K562 (cell line): ENCODE measurements at regions not wholly inside any gene's neighbourhood (a gene's known extent, or its start where the extent isn't known, plus 50 kb on each side); places are given as distances from the start of the nearest gene placed in this dataset.

ENCODE experiments used
- ATAC-seq: fragments of 200-7000 bp; cut with Tn5 transposase; 3 replicates; pipeline ENCODE4 v1.9.1; 2020; ENCODE audit warnings: moderate library complexity
- BruUV-seq: library from RNA; stranded (reverse); fragments of 400-500 nt; replicated peaks from 2 replicates; lab custom pipeline; 2021; lab: Mats Ljungman, UMichigan
- CTCF ChIA-PET: fragments of 300-600 bp; formaldehyde crosslinking; extraction: SDS; loops from one replicate; lab custom pipeline; 2021; ENCODE audit warnings: low intra/inter-chr PET ratio; lab: Yijun Ruan, JAX
- POLR2A ChIA-PET: fragments of 300-600, 350-650 bp; sonication (Branson Sonifier 250); formaldehyde crosslinking; extraction: SDS; loops from one replicate; lab custom pipeline; 2021; ENCODE audit warnings: antibody characterized with exemption, inconsistent platforms; lab: Yijun Ruan, JAX
- DNase-seq, 4 experiments: peaks; one replicate each; pipeline versions ENCODE4 v3.0.0 to v3.0.0-alpha.2; 2011 to 2018; ENCODE audit warnings: low spot score in 3 of 4, mixed read lengths in 3 of 4; ENCODE audit errors: extremely low read depth in 1 of 4
- FAIRE-seq: peaks from 2 replicates; lab custom pipeline; 2011; peaks lifted over from hg19 to GRCh38; lab: Jason Lieb, UNC
- H2AFZ ChIP-seq: 2 replicates; pipeline ENCODE4 v1.6.0; 2011; ENCODE audit warnings: low read depth, low read length, control low read depth, inconsistent platforms
- H3K27ac ChIP-seq: fragments of 200-600 bp; 3 replicates; pipeline ENCODE4 v1.8.0; 2011; ENCODE audit warnings: low read depth, mild to moderate bottlenecking, control low read depth, inconsistent platforms, low read length, moderate library complexity, mixed read lengths; ENCODE audit errors: extremely low read depth
- H3K27me3 ChIP-seq, 2 experiments: fragments of 300-600 bp in 1 of 2; 2 replicates in 1 of 2; 3 replicates in 1 of 2; pipeline versions ENCODE4 v1.6.0 to v1.8.0; 2011; ENCODE audit warnings: inconsistent platforms in 2 of 2, low read length in 2 of 2, mild to moderate bottlenecking in 1 of 2, mixed read lengths in 1 of 2, moderate library complexity in 1 of 2; ENCODE audit not compliant: control insufficient read depth in 2 of 2, insufficient read depth in 2 of 2
- H3K36me3 ChIP-seq: fragments of 300-600 bp; 3 replicates; pipeline ENCODE4 v1.8.0; 2011; ENCODE audit warnings: mild to moderate bottlenecking, low read length, inconsistent platforms; ENCODE audit not compliant: control insufficient read depth, insufficient read depth
- H3K4me1 ChIP-seq, 2 experiments: fragments of 200-600 bp in 1 of 2; replicated peaks in 1 of 2; 2 replicates in 1 of 2; 3 replicates in 1 of 2; pipeline versions ENCODE4 v1.5.1 to v1.8.0; 2011; ENCODE audit warnings: inconsistent platforms in 2 of 2, low read length in 2 of 2, mild to moderate bottlenecking in 1 of 2, mixed read lengths in 1 of 2, moderate library complexity in 1 of 2; ENCODE audit not compliant: control insufficient read depth in 2 of 2, insufficient read depth in 2 of 2
- H3K4me2 ChIP-seq: 2 replicates; pipeline ENCODE4 v1.6.1; 2011; ENCODE audit warnings: low read length, control low read depth, inconsistent platforms, mixed read lengths; ENCODE audit not compliant: insufficient read depth
- H3K4me3 ChIP-seq: fragments of 200-600 bp; sonication (generic), shearing (Covaris generic); 2 replicates; pipeline ENCODE4 v1.5.1; 2016; ENCODE audit warnings: control low read depth, inconsistent platforms
- H3K79me2 ChIP-seq: fragments of 200-600 bp; 3 replicates; pipeline ENCODE4 v1.8.0; 2011; ENCODE audit warnings: low read length, inconsistent platforms; ENCODE audit not compliant: control insufficient read depth, insufficient read depth
- H3K9ac ChIP-seq, 2 experiments: 2 replicates each; pipeline versions ENCODE4 v1.6.0 to v1.6.1; 2011; ENCODE audit warnings: low read depth in 2 of 2, low read length in 2 of 2, control low read depth in 1 of 2, inconsistent platforms in 1 of 2, mild to moderate bottlenecking in 1 of 2, mixed read lengths in 1 of 2; ENCODE audit not compliant: insufficient read depth in 1 of 2
- H3K9me1 ChIP-seq: one replicate; pipeline ENCODE4 v1.6.0; 2011; ENCODE audit warnings: inconsistent platforms, mild to moderate bottlenecking, low read length, moderate library complexity; ENCODE audit not compliant: control insufficient read depth, insufficient read depth
- H3K9me3 ChIP-seq: replicated peaks from 2 replicates; pipeline ENCODE4 v1.5.1; 2011; ENCODE audit warnings: low read depth, low read length, inconsistent platforms; ENCODE audit not compliant: control insufficient read depth, insufficient read depth
- H4K20me1 ChIP-seq: replicated peaks from 2 replicates; pipeline ENCODE4 v1.6.1; 2011; ENCODE audit warnings: low read length, inconsistent platforms, mixed read lengths; ENCODE audit not compliant: control insufficient read depth, insufficient read depth
- FOS ChIP-seq: IDR thresholded peaks from 3 replicates; pipeline ENCODE4 v1.6.1; 2011; ENCODE audit not compliant: insufficient read length; ENCODE audit errors: extremely low read depth
- IFI16 ChIP-seq: fragments of 250-450 bp; sonication (Bioruptor Pico); IDR thresholded peaks from 2 replicates; pipeline ENCODE4 v2.1.2; 2022; ENCODE audit warnings: mild to moderate bottlenecking, inconsistent platforms
- ILK ChIP-seq: fragments of 450-650 bp; IDR thresholded peaks from 2 replicates; pipeline ENCODE4 v1.6.1; 2016; ENCODE audit warnings: missing genetic modification characterization, low read depth, mild to moderate bottlenecking, missing compliant biosample characterization, moderate library complexity, borderline replicate concordance
- KDM2B ChIP-seq: fragments of 250-450 bp; sonication (Bioruptor Pico); IDR thresholded peaks from 2 replicates; pipeline ENCODE4 v1.8.0; 2021; ENCODE audit warnings: mild to moderate bottlenecking, moderate library complexity
- KLF1 ChIP-seq: fragments of 450-650 bp; IDR thresholded peaks from 2 replicates; pipeline ENCODE4 v1.6.1; 2016; ENCODE audit warnings: missing genetic modification characterization, missing compliant biosample characterization
- MCM5 ChIP-seq: fragments of 450-650 bp; IDR thresholded peaks from 2 replicates; pipeline ENCODE4 v1.6.1; 2016; ENCODE audit warnings: low read depth
- ZNF695 ChIP-seq: fragments of 450-650 bp; formaldehyde crosslinking; IDR thresholded peaks from 2 replicates; pipeline ENCODE4 v1.4.0; 2020; ENCODE audit warnings: mild to moderate bottlenecking, moderate library complexity
- WGBS: fragments of 100-300 bp; shearing (Covaris generic); methylation state at CpG from one replicate; pipeline ENCODE4 v1.1.6; 2016; ENCODE audit warnings: low coverage, mixed read lengths; ENCODE audit not compliant: insufficient coverage; ENCODE audit errors: missing lambda C conversion rate; 5-methylcytosine and 5-hydroxymethylcytosine counted together
- in situ Hi-C: fragments of 300-500 bp; cut with MboI; formaldehyde crosslinking; loops from 4 replicates; pipeline ENCODE4 v1.15.0; 2018; ENCODE audit warnings: inconsistent platforms, mixed read lengths
- intact Hi-C: fragments of 100-400 bp; cut with micrococcal nuclease; formaldehyde crosslinking; loops from 2 replicates; pipeline ENCODE4 v1.14.2; 2022
- TF ChIP-seq, protein P1 (sequence below), 2 experiments: fragments of 450-650 bp in 1 of 2; IDR thresholded peaks; 2 replicates each; pipeline ENCODE4 v1.6.1; 2011 to 2017; ENCODE audit warnings: low read depth in 2 of 2, antibody characterized with exemption in 1 of 2, borderline replicate concordance in 1 of 2, low read length in 1 of 2, mild to moderate bottlenecking in 1 of 2, mixed read lengths in 1 of 2; ENCODE audit not compliant: control insufficient read depth in 1 of 2
- TF ChIP-seq, protein P2 (sequence below), 2 experiments: fragments of 450-650 bp; conservative IDR thresholded peaks; 2 replicates each; pipeline ENCODE4 v1.6.1; 2017; ENCODE audit warnings: mild to moderate bottlenecking in 2 of 2, moderate library complexity in 2 of 2

DNA sequence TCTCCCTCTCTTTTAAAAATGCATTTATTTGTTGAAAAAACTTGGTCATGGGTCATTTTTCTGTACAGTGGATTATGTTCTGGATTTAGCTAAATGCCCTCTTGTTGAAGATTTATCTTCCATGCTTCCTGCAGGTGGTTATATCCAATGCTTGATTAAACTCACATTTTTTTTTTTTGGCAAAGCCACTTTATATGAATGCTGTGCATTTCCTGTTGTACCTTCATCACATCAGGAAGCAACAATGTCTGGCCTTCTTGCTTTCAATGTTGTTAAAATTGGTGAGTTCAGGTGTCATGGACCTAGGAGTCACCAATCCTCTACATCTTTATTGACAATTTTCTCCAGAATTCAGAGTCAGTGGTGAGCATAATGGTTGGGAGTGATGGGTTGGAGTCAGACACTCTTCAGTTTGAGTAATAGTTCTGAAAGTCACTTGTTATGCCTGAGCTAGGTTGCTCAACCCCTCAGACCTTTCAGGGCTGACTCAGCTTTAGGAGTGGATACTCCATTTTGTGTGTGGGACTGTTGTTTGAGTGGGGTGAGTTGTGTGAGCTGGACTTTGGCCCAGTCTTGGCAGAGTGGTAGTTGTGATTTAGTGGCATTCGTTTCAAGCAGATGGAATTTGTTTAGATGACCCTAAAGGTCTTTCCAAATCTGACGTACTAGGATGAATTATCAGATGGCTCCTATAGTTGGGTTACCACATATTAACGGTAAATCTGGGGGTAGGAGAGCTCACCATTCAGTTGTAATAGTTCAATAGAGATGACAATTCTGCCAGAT is 213.5 kb upstream of the ZNF32 start:
- in situ Hi-C loops: no loop called here
- no peak for TF ChIP-seq ZNF695 (CRISPR knock-in tag)
- TF ChIP-seq KDM2B (CRISPR knock-in tag): no peak
- TF ChIP-seq, all 486 proteins: peak for 0
- 2% methylated on average over 3 of the region's 3 CpGs for WGBS

DNA sequence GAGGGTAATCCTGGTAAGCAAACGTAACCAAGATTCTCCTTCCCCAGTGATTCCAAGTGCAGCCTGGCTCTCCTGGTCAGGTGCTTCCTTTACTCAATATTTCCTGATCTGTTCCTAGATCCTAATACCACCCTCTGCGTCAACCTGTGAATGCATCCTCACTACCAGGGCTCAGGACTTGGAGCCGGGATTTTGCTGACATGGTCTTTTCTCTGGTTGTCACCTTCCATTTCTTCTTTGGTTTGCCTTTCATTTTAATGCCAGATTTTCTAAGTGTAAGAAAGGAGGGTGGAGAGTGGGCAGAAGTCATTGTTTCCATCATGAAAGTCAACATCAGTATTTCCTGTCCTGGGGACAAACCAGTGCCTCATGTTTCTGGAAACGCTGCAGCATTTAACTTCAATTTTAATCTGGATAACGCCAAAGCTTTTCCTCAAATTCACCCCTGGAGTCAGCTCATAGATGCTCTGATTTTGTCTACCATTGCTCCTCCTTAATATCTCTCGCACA is 210.4 kb upstream of the ZNF32 start:
- ChIA-PET CTCF (no interaction called here), POLR2A (interaction anchor here (0.6 to 0.7 kb wide), 2 partner anchors 18 to 32 kb away, joined by 3 read pairs; no protein-coding TSS in a partner anchor)
- Histone ChIP-seq H3K9me1 (no peaks in the 10 kb centered on the region), H2AFZ (no peak overlapping the region), H3K4me2 (no peak overlapping the region), H3K27ac (no peak overlapping the region), H3K4me1 (no peaks in the 10 kb centered on the region), H3K27me3 (peaks cover 2 to 6% of the 10 kb centered on the region in 2 experiments; a peak in 2 of 5 replicates), H3K9me3 (no peaks in the 10 kb centered on the region), H3K79me2 (no peaks in the 10 kb centered on the region), H3K4me3 (no peak overlapping the region), H3K9ac (no peak overlapping the region), H4K20me1 (no peaks in the 10 kb centered on the region), H3K36me3 (no peaks in the 10 kb centered on the region)
- BruUV-seq: no TSS peak
- 0% methylated on average over 6 of the region's 6 CpGs for WGBS
- FAIRE-seq (no peak), DNase-seq (no peak), ATAC-seq (no peak)
- intact Hi-C loops (loop anchor here (10.0 kb wide), 1 partner anchor 184 kb away; no protein-coding TSS in a partner anchor), in situ Hi-C loops (no loop called here)
- TF ChIP-seq, protein P1, sequence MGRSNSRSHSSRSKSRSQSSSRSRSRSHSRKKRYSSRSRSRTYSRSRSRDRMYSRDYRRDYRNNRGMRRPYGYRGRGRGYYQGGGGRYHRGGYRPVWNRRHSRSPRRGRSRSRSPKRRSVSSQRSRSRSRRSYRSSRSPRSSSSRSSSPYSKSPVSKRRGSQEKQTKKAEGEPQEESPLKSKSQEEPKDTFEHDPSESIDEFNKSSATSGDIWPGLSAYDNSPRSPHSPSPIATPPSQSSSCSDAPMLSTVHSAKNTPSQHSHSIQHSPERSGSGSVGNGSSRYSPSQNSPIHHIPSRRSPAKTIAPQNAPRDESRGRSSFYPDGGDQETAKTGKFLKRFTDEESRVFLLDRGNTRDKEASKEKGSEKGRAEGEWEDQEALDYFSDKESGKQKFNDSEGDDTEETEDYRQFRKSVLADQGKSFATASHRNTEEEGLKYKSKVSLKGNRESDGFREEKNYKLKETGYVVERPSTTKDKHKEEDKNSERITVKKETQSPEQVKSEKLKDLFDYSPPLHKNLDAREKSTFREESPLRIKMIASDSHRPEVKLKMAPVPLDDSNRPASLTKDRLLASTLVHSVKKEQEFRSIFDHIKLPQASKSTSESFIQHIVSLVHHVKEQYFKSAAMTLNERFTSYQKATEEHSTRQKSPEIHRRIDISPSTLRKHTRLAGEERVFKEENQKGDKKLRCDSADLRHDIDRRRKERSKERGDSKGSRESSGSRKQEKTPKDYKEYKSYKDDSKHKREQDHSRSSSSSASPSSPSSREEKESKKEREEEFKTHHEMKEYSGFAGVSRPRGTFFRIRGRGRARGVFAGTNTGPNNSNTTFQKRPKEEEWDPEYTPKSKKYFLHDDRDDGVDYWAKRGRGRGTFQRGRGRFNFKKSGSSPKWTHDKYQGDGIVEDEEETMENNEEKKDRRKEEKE (IDR thresholded peaks at IDR 0.05; ENCODE audit: borderline replicate concordance in 1 of 2, control insufficient read depth in 1 of 2, low read depth in 2 of 2, low read length in 1 of 2): no peak
- TF ChIP-seq KLF1 (tag) (no peak), IFI16 (CRISPR knock-in tag) (no peak), ILK (tag) (no peak), FOS (no peak), MCM5 (no peak)
- TF ChIP-seq, protein P2, sequence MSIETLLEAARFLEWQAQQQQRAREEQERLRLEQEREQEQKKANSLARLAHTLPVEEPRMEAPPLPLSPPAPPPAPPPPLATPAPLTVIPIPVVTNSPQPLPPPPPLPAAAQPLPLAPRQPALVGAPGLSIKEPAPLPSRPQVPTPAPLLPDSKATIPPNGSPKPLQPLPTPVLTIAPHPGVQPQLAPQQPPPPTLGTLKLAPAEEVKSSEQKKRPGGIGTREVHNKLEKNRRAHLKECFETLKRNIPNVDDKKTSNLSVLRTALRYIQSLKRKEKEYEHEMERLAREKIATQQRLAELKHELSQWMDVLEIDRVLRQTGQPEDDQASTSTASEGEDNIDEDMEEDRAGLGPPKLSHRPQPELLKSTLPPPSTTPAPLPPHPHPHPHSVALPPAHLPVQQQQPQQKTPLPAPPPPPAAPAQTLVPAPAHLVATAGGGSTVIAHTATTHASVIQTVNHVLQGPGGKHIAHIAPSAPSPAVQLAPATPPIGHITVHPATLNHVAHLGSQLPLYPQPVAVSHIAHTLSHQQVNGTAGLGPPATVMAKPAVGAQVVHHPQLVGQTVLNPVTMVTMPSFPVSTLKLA (conservative IDR thresholded peaks at IDR 0.05): no peak

More for the DNA sequence above, 213.5 kb upstream of the ZNF32 start:
- no peak overlapping the region for H2AFZ ChIP-seq
- ATAC-seq (no peak), FAIRE-seq (no peak), DNase-seq (no peak)
- H3K9me3 ChIP-seq: no peaks in the 10 kb centered on the region
- no peaks in the 10 kb centered on the region for H3K4me1 ChIP-seq
- H3K9me1 ChIP-seq: no peaks in the 10 kb centered on the region
- H3K79me2 ChIP-seq: no peaks in the 10 kb centered on the region
- ChIA-PET CTCF (no interaction called here), POLR2A (interaction anchor here (1.1 kb wide), 1 partner anchor 10 kb away, joined by 5 read pairs; no protein-coding TSS in a partner anchor)
- intact Hi-C loops: no loop called here
- no peak overlapping the region for H3K4me3 ChIP-seq
- no peak overlapping the region for H3K9ac ChIP-seq
- no peaks in the 10 kb centered on the region for H3K36me3 ChIP-seq
- H3K4me2 ChIP-seq: no peak overlapping the region
- H4K20me1 ChIP-seq: 0 out of 2 replicates have a peak, but pooled peaks cover 4% of the 10 kb centered on the region
- no peak overlapping the region for H3K27ac ChIP-seq
- H3K27me3 ChIP-seq: peaks cover 2 to 23% of the 10 kb centered on the region in 2 experiments; a peak in 3 of 5 replicates
- BruUV-seq: no TSS peak
